Tibial artery (tissue), 4 donors: ENCODE measurements at regions not wholly inside any gene's neighbourhood (a gene's known extent, or its start where the extent isn't known, plus 50 kb on each side); places are given as distances from the start of the nearest gene placed in this dataset.

Experiments
- DNase-seq, 2 donors: peaks; one replicate each; pipeline ENCODE4 v3.0.0-alpha.2; 2019
- H3K27ac ChIP-seq, 2 donors: fragments of 200-600 bp; sonication (generic) in 1 of 2; 1 replicate in 1 of 2; 2 replicates in 1 of 2; pipeline ENCODE4 v1.5.1; 2018 to 2019; ENCODE audit warnings: mild to moderate bottlenecking in 1 of 2
- H3K27me3 ChIP-seq, 2 donors: fragments of 200-600 bp; sonication (generic) in 1 of 2; one replicate each; pipeline versions ENCODE4 v1.5.1 to v1.6.0; 2016 to 2019
- H3K36me3 ChIP-seq, 3 donors: fragments of 200-600 bp; sonication (generic) in 2 of 3; one replicate each; pipeline ENCODE4 v1.5.1; 2016 to 2019; ENCODE audit warnings: mild to moderate bottlenecking in 2 of 3
- H3K4me1 ChIP-seq, 4 donors: fragments of 200-600 bp; sonication (generic) in 2 of 4; 1 replicate in 3 of 4; 2 replicates in 1 of 4; pipeline ENCODE4 v1.5.1; 2016 to 2019
- H3K4me3 ChIP-seq, 2 donors: fragments of 200-600 bp; sonication (generic) in 1 of 2; 1 replicate in 1 of 2; 2 replicates in 1 of 2; pipeline ENCODE4 v1.5.1; 2018 to 2019; ENCODE audit warnings: mild to moderate bottlenecking in 2 of 2
- H3K9me3 ChIP-seq, 3 donors: fragments of 200-600 bp; sonication (generic) in 1 of 3; one replicate each; pipeline ENCODE4 v1.5.1; 2016 to 2019
- intact Hi-C: fragments of 100-400 bp; cut with DNase I; formaldehyde crosslinking; loops from one replicate; pipeline ENCODE4 v1.15.0; 2023; ENCODE audit warnings: low total_unique reads
- TF ChIP-seq, protein P1 (sequence below), 2 experiments: fragments of 200-600 bp in 1 of 2; fragments of 450-650 bp in 1 of 2; IDR thresholded peaks; one replicate each; pipeline ENCODE4 v1.5.1; 2017 to 2019; ENCODE audit warnings: antibody characterized with exemption in 2 of 2, mild to moderate bottlenecking in 1 of 2, moderate library complexity in 1 of 2

DNA sequence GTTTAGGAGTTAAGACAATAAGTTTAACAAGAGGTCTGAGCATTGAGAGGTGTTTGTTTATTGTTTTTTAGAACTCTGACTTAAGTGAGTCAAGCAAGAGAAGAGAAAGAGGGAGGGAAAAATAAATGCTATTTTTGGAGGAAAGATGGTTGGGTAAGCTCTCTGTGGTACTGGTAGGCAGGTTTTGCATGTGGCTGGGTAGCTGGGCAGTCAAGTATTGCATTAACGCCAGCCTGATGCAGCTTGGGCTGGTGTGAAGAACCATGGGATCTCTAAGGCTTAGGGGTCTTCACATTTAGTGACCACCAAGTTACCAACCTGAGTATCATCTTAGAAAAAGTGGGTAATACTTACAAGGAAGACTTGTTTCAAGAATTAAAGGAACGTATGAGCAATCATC is 534.5 kb upstream of the SEMA6D start:
- peaks cover 0 to 41% of the 10 kb centered on the region in 2 donors for H3K27me3 ChIP-seq
- TF ChIP-seq, protein P1, sequence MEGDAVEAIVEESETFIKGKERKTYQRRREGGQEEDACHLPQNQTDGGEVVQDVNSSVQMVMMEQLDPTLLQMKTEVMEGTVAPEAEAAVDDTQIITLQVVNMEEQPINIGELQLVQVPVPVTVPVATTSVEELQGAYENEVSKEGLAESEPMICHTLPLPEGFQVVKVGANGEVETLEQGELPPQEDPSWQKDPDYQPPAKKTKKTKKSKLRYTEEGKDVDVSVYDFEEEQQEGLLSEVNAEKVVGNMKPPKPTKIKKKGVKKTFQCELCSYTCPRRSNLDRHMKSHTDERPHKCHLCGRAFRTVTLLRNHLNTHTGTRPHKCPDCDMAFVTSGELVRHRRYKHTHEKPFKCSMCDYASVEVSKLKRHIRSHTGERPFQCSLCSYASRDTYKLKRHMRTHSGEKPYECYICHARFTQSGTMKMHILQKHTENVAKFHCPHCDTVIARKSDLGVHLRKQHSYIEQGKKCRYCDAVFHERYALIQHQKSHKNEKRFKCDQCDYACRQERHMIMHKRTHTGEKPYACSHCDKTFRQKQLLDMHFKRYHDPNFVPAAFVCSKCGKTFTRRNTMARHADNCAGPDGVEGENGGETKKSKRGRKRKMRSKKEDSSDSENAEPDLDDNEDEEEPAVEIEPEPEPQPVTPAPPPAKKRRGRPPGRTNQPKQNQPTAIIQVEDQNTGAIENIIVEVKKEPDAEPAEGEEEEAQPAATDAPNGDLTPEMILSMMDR (IDR thresholded peaks at IDR 0.05): no peak
- intact Hi-C loops: no loop called here
- H3K4me1 ChIP-seq: peaks cover 0 to 19% (median 17%) of the 10 kb centered on the region in 4 donors
- no peak overlapping the region for H3K27ac ChIP-seq
- DNase-seq: no peak
- H3K36me3 ChIP-seq: no peaks in the 10 kb centered on the region
- no peaks in the 10 kb centered on the region for H3K9me3 ChIP-seq
- no peak overlapping the region for H3K4me3 ChIP-seq

DNA sequence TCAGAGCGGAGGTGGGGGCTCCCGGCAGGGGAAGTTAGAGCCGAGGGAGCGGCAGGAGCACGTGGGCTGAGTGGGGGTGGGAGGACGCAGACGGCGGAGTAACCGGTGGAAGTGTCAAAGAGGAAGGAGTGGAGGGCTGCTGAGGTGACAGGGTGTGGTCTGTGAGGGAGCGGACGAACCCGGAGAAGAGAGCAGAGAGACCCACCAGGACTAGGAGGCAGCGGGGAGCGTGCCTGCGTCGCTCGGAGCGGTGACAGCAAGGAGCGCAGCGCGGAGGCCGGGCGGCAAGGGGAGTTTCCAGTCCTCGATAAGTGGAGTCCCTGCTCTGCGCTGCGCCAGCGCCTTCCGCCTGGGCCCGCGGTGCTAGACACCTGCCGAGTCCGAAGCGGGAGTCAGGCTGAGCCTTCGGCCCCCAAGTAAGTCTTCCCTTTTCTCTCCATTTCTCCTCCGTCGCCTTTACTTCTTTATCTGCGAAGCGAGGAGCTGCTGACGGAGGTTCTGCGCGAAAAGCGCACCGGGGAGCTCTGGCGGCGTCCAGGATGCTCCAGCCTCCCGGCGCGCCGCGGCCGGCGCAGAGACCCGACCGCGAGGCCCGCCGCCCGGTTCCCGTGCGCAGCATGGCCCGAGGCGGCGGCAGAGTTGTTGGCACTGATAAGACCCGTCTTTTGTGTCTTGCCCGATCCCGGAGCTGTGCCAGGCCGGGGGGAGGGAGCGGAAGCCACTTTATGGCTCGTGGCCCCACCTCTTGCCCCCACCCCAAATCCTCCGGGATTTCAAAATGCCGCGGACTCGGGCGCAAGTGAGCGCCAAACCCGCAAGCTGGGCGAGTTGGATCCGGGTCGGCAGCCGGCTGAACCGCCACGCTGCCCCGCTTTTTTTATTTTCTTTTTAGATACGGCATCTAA is 533.0 kb upstream of the SEMA6D start:
- Histone ChIP-seq H3K4me1 (peaks cover 0 to 19% (median 17%) of the 10 kb centered on the region in 4 donors), H3K9me3 (no peaks in the 10 kb centered on the region), H3K36me3 (no peaks in the 10 kb centered on the region), H3K27ac (no peak overlapping the region), H3K27me3 (peaks cover 0 to 38% of the 10 kb centered on the region in 2 donors), H3K4me3 (peak overlapping the region; percentile 51 to 57)
- intact Hi-C loops: no loop called here
- no peak for DNase-seq
- TF ChIP-seq, protein P1 (IDR thresholded peaks at IDR 0.05): no peak

DNA sequence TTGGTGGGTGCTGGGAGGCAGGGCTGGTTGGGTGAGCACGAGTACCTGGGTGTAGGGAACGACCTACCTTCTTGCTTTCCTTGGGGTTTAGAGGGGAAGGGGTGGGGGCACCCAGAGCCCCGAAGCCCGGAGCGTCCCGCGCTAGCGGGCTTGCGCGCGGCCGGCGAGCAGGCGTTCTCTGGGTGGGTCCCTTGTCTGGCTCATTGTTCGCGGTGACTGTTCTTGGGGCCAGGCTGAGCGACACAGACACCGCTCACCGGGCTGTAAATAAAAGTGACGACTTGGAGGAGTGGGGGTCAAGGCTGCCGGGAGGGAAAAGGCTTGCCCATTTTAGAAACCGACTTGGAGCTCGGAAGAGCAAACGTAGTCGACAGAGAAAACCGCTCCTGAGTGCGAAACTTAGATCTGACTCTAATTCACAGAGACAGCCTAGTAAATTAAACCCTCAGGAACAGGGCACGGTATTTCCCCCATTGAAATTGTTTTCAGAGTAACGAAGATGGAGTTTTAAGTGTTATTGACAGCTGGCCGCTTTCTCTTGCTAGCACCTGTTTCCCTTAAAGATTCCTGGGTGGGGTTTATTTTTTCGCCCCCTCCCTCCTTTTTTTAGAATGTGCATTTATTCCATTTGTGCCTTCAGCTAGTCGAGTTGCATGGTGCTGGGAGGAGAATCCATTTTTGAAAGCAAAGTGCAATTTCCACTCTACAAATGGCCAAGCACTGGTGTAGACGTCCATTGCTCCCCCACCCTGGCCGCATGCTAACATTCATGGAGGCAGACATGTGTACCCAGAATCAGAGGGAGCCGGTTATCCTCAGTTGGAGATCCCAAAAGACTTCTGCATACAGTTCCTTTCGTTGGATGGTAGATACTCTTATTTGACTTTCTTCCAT is 532.1 kb upstream of the SEMA6D start:
- Histone ChIP-seq H3K27ac (no peak overlapping the region), H3K36me3 (no peaks in the 10 kb centered on the region), H3K4me3 (peak overlapping the region; percentile 51 to 57), H3K4me1 (peaks cover 0 to 19% (median 17%) of the 10 kb centered on the region in 4 donors), H3K9me3 (no peaks in the 10 kb centered on the region), H3K27me3 (peaks cover 0 to 38% of the 10 kb centered on the region in 2 donors)
- intact Hi-C loops: no loop called here
- TF ChIP-seq, protein P1 (IDR thresholded peaks at IDR 0.05): no peak
- no peak for DNase-seq

DNA sequence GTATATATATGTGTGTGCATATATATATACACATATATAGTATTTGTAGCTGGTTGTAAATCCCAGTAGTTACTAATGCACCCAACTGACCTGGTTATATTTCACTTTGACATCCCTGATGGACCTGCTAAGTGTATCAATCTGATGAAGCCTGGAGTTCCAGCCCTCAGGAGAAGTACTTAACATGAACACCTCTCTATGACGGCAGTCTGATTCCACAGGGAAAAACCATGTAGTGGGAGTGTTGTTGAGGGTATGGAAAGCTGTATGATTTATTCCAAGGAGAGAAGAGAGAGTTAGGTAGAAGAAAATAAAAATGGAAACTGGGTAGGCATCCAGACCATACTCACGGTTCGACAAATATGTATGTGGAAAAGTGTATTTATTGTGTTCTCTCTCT is 531.2 kb upstream of the SEMA6D start:
- Histone ChIP-seq H3K36me3 (no peaks in the 10 kb centered on the region), H3K27me3 (peaks cover 0 to 38% of the 10 kb centered on the region in 2 donors)

More for the DNA sequence above, 531.2 kb upstream of the SEMA6D start:
- no peak overlapping the region for H3K27ac ChIP-seq
- peaks cover 0 to 19% (median 17%) of the 10 kb centered on the region in 4 donors for H3K4me1 ChIP-seq
- intact Hi-C loops: no loop called here
- H3K4me3 ChIP-seq: no peak overlapping the region
- TF ChIP-seq, protein P1 (IDR thresholded peaks at IDR 0.05): no peak
- H3K9me3 ChIP-seq: no peaks in the 10 kb centered on the region
- DNase-seq: no peak
